Trophoblast cell (in vitro differentiated cells and primary cell): ENCODE measurements at regions not wholly inside any gene's neighbourhood (a gene's known extent, or its start where the extent isn't known, plus 50 kb on each side); places are given as distances from the start of the nearest gene placed in this dataset.

Source experiments
- DNase-seq, 2 donors: peaks; one replicate each; pipeline ENCODE4 v3.0.0-alpha.2; 2016
- H2AFZ ChIP-seq: 2 replicates; pipeline ENCODE4 v1.6.1; 2013; ENCODE audit warnings: low read length, moderate library complexity, mild to moderate bottlenecking; ENCODE audit not compliant: insufficient read depth, poor library complexity
- H2AK5ac ChIP-seq: 2 replicates; pipeline ENCODE4 v1.6.1; 2013; ENCODE audit warnings: mild to moderate bottlenecking, low read length
- H2BK120ac ChIP-seq: 2 replicates; pipeline ENCODE4 v1.6.1; 2013; ENCODE audit warnings: low read length, mild to moderate bottlenecking, moderate library complexity; ENCODE audit not compliant: insufficient read depth, poor library complexity
- H2BK12ac ChIP-seq: 2 replicates; pipeline ENCODE4 v1.6.1; 2013; ENCODE audit warnings: mild to moderate bottlenecking, low read length, moderate library complexity
- H2BK5ac ChIP-seq: 2 replicates; pipeline ENCODE4 v1.6.1; 2013; ENCODE audit warnings: low read length, low read depth, moderate library complexity, mild to moderate bottlenecking; ENCODE audit not compliant: poor library complexity
- H3K14ac ChIP-seq: 2 replicates; pipeline ENCODE4 v1.6.1; 2013; ENCODE audit warnings: mild to moderate bottlenecking, low read length
- H3K18ac ChIP-seq: 2 replicates; pipeline ENCODE4 v1.6.1; 2013; ENCODE audit warnings: mild to moderate bottlenecking, low read length
- H3K23ac ChIP-seq: 2 replicates; pipeline ENCODE4 v1.6.1; 2013; ENCODE audit warnings: low read length
- H3K27ac ChIP-seq: 2 replicates; pipeline ENCODE4 v1.5.1; 2013; ENCODE audit warnings: low read depth, mild to moderate bottlenecking, inconsistent platforms, low read length, moderate library complexity
- H3K27me3 ChIP-seq: 2 replicates; pipeline ENCODE4 v1.6.1; 2013; ENCODE audit warnings: inconsistent platforms, mild to moderate bottlenecking, low read length, moderate library complexity; ENCODE audit not compliant: insufficient read depth
- H3K36me3 ChIP-seq, 2 experiments: 1 replicate in 1 of 2; 2 replicates in 1 of 2; pipeline ENCODE4 v1.6.1; 2013; ENCODE audit warnings: low read length in 2 of 2, mild to moderate bottlenecking in 2 of 2, moderate library complexity in 1 of 2; ENCODE audit not compliant: insufficient read depth in 2 of 2, control insufficient read depth in 1 of 2
- H3K4ac ChIP-seq: 2 replicates; pipeline ENCODE4 v1.6.1; 2013; ENCODE audit warnings: low read depth, mild to moderate bottlenecking, low read length, moderate library complexity
- H3K4me1 ChIP-seq, 2 experiments: 1 replicate in 1 of 2; 2 replicates in 1 of 2; pipeline ENCODE4 v1.6.1; 2013; ENCODE audit warnings: low read length in 2 of 2, mild to moderate bottlenecking in 2 of 2, moderate library complexity in 1 of 2; ENCODE audit not compliant: insufficient read depth in 2 of 2, control insufficient read depth in 1 of 2
- H3K4me2 ChIP-seq: 2 replicates; pipeline ENCODE4 v1.6.1; 2013; ENCODE audit warnings: inconsistent platforms, mild to moderate bottlenecking, low read length, moderate library complexity
- H3K4me3 ChIP-seq: 2 replicates; pipeline ENCODE4 v1.5.1; 2013; ENCODE audit warnings: mild to moderate bottlenecking, low read depth, low read length, inconsistent platforms
- H3K79me1 ChIP-seq: one replicate; pipeline ENCODE4 v1.6.1; 2013; ENCODE audit warnings: low read length
- H3K79me2 ChIP-seq: 2 replicates; pipeline ENCODE4 v1.6.1; 2013; ENCODE audit warnings: low read length, mild to moderate bottlenecking; ENCODE audit not compliant: control insufficient read depth, insufficient read depth, poor library complexity
- H3K9ac ChIP-seq: 2 replicates; pipeline ENCODE4 v1.6.1; 2013; ENCODE audit warnings: mild to moderate bottlenecking, low read length
- H3K9me3 ChIP-seq: 2 replicates; pipeline ENCODE4 v1.6.1; 2013; ENCODE audit warnings: low read depth, mild to moderate bottlenecking, control low read depth, inconsistent platforms, low read length; ENCODE audit not compliant: insufficient read depth
- H4K12ac ChIP-seq: 2 replicates; pipeline ENCODE4 v1.6.1; 2013; ENCODE audit warnings: low read depth, mild to moderate bottlenecking, low read length, moderate library complexity
- H4K8ac ChIP-seq: 2 replicates; pipeline ENCODE4 v1.6.1; 2013; ENCODE audit warnings: low read depth, mild to moderate bottlenecking, low read length, moderate library complexity
- H4K91ac ChIP-seq: one replicate; pipeline ENCODE4 v1.6.1; 2013; ENCODE audit warnings: low read depth, mild to moderate bottlenecking, low read length, moderate library complexity
- WGBS: extraction: QIAGEN DNeasy Blood & Tissue Kit; methylation state at CpG from one replicate; pipeline ENCODE4 v1.1.7; 2013; ENCODE audit warnings: missing lambda C conversion rate; ENCODE audit not compliant: insufficient read length, insufficient coverage; ENCODE audit errors: extremely low coverage; 5-methylcytosine and 5-hydroxymethylcytosine counted together

DNA sequence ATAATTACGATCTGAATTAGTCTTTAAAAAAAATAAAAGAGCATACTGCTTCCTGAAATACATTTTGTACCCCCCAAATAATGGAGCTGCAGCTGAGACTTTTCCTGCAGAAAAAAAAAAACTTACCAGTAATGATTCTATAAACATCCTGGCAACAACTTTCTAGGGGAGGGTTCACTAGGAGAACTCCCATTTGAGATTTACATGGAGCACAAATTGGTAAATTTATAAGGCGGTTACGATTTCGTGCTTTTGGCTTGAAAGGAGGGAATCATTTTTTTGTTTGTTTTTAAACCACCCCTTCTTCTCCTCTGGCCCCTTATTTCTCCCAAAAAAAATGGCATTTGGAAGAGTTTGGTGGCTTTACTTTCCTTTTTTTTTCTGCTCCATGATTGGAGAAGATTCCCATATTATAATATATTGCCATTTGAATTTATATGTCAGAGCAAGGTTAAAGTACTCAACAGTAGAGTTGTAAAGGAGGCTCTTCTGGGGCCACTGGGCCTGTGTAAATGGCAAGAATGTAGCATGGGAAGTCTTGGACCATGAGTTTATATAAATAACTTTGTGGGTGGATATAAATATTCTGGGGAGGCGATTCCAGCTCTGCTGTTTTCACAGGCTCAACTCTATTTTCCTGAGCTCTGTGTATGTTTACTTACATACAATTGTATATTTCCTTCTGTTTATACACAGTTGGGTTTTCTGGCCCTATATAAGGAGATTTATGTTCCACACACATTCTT, 159.9 kb downstream of the CSNK1G3 start:
- Histone ChIP-seq H4K12ac (no peak overlapping the region), H3K79me1 (no peaks in the 10 kb centered on the region), H4K8ac (no peak overlapping the region), H3K18ac (no peak overlapping the region), H3K9me3 (no peaks in the 10 kb centered on the region), H3K23ac (no peak overlapping the region), H4K91ac (no peak overlapping the region), H2BK12ac (no peak overlapping the region), H3K9ac (no peak overlapping the region), H2BK5ac (no peak overlapping the region), H3K14ac (no peak overlapping the region), H3K27me3 (no peaks in the 10 kb centered on the region), H3K36me3 (no peaks in the 10 kb centered on the region), H3K4me3 (no peak overlapping the region), H3K27ac (no peak overlapping the region), H3K4me1 (peaks cover 0 to 2% of the 10 kb centered on the region in 2 experiments), H2BK120ac (no peak overlapping the region), H3K4ac (no peak overlapping the region), H3K79me2 (no peaks in the 10 kb centered on the region), H3K4me2 (no peak overlapping the region), H2AK5ac (no peak overlapping the region), H2AFZ (no peak overlapping the region)
- DNase-seq: no peak
- WGBS: no CpG with 5 or more reads among the region's 5 CpGs

DNA sequence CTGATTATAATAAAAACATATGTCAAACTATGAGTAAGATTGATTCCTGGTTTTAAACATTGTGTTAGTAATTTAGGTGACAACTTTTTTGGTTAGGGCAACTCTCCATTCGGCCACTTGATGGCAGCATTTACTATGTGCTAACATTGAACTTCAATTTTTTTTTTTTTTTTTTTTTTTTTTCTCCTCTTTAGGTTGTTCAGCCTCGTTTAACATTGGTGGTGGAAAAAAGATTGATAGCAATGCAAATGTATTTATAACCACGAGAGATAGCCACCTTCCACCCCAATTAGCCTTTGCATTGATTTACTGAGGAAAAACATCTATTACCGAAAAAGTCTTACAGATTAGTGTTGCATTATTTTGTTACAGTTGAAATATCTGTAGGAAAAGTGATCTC, 159.1 kb downstream of the CSNK1G3 start:
- H2BK120ac ChIP-seq: no peak overlapping the region
- no peak overlapping the region for H3K4ac ChIP-seq
- no peaks in the 10 kb centered on the region for H3K27me3 ChIP-seq
- H3K9me3 ChIP-seq: no peaks in the 10 kb centered on the region
- no peaks in the 10 kb centered on the region for H3K79me1 ChIP-seq
- H3K18ac ChIP-seq: no peak overlapping the region
- H3K79me2 ChIP-seq: no peaks in the 10 kb centered on the region
- H4K8ac ChIP-seq: no peak overlapping the region
- no peak overlapping the region for H3K23ac ChIP-seq
- H4K12ac ChIP-seq: no peak overlapping the region
- H3K27ac ChIP-seq: no peak overlapping the region
- H4K91ac ChIP-seq: no peak overlapping the region
- no CpG with 5 or more reads among the region's 4 CpGs for WGBS
- H3K36me3 ChIP-seq: no peaks in the 10 kb centered on the region
- no peak overlapping the region for H2BK12ac ChIP-seq
- no peak overlapping the region for H2AK5ac ChIP-seq
- no peak overlapping the region for H3K14ac ChIP-seq
- peak; percentile 7 to 84 for DNase-seq
- peaks cover 0 to 2% of the 10 kb centered on the region in 2 experiments for H3K4me1 ChIP-seq
- no peak overlapping the region for H2BK5ac ChIP-seq
- H3K9ac ChIP-seq: no peak overlapping the region
- H2AFZ ChIP-seq: no peak overlapping the region
- H3K4me3 ChIP-seq: no peak overlapping the region
- no peak overlapping the region for H3K4me2 ChIP-seq
